Osteoblast (primary cell): ENCODE measurements at regions not wholly inside any gene's neighbourhood (a gene's known extent, or its start where the extent isn't known, plus 50 kb on each side); places are given as distances from the start of the nearest gene placed in this dataset.

ENCODE experiments used
- DNase-seq: peaks from one replicate; pipeline ENCODE4 v3.0.0; 2011; ENCODE audit warnings: low spot score, mixed read lengths; ENCODE audit not compliant: insufficient read length; ENCODE audit errors: missing footprints
- H2AFZ ChIP-seq: 2 replicates; pipeline ENCODE4 v1.6.0; 2011; ENCODE audit warnings: mild to moderate bottlenecking, low read length
- H3K27ac ChIP-seq: 2 replicates; pipeline ENCODE4 v1.5.1; 2011; ENCODE audit warnings: mild to moderate bottlenecking, low read depth, low read length, moderate library complexity
- H3K27me3 ChIP-seq: 2 replicates; pipeline ENCODE4 v1.6.0; 2012; ENCODE audit warnings: mild to moderate bottlenecking, control low read depth, inconsistent platforms, low read length, moderate library complexity; ENCODE audit not compliant: insufficient read depth
- H3K36me3 ChIP-seq: 2 replicates; pipeline ENCODE4 v1.5.1; 2011; ENCODE audit warnings: mild to moderate bottlenecking, low read length, control low read depth, moderate library complexity; ENCODE audit not compliant: insufficient read depth
- H3K4me1 ChIP-seq: 2 replicates; pipeline ENCODE4 v1.5.1; 2011; ENCODE audit warnings: mild to moderate bottlenecking, low read length, control low read depth, moderate library complexity; ENCODE audit not compliant: insufficient read depth
- H3K4me2 ChIP-seq: 2 replicates; pipeline ENCODE4 v1.6.0; 2011; ENCODE audit warnings: mild to moderate bottlenecking, low read length; ENCODE audit not compliant: insufficient read depth
- H3K4me3 ChIP-seq: fragments of 200-600 bp; sonication (generic); 3 replicates; pipeline ENCODE4 v1.5.1; 2012; ENCODE audit warnings: mild to moderate bottlenecking, low read length, inconsistent platforms; ENCODE audit not compliant: insufficient read depth
- H3K79me2 ChIP-seq: 2 replicates; pipeline ENCODE4 v1.6.0; 2012; ENCODE audit warnings: mild to moderate bottlenecking, low read length, control low read depth, inconsistent platforms; ENCODE audit not compliant: insufficient read depth
- H3K9me3 ChIP-seq: 2 replicates; pipeline ENCODE4 v1.5.1; 2011; ENCODE audit warnings: low read depth, low read length, control low read depth
- H4K20me1 ChIP-seq: 2 replicates; pipeline ENCODE4 v1.6.0; 2012; ENCODE audit warnings: mild to moderate bottlenecking, low read length, control low read depth; ENCODE audit not compliant: insufficient read depth
- TF ChIP-seq, protein P1 (sequence below): IDR thresholded peaks from 2 replicates; pipeline ENCODE4 v1.5.1; 2011; ENCODE audit warnings: mild to moderate bottlenecking, low read depth, low read length, moderate library complexity; ENCODE audit errors: extremely low read depth

DNA sequence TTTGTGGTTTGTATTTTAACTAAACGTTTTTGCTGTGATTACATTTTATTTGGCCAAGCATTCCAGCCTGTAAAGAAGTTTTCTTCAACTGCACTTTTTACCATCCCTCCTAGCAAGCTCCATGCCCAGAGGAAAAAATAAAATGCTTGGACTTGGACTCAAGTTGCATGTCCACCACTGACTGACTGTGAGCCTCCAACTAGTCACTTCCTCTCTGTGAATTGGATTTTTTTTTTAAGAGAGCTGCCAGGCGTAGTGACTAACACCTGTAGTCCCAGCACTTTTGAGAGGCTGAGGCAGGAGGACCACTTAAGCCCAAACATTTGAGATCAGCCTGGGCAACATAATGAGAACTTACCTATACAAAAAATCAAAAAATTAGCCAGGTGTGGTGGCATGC is 1185.2 kb upstream of the PIK3C3 start:
- H3K4me1 ChIP-seq = no peaks in the 10 kb centered on the region
- H3K4me3 ChIP-seq = no peak overlapping the region
- no peaks in the 10 kb centered on the region for H3K9me3 ChIP-seq
- TF ChIP-seq, protein P1, sequence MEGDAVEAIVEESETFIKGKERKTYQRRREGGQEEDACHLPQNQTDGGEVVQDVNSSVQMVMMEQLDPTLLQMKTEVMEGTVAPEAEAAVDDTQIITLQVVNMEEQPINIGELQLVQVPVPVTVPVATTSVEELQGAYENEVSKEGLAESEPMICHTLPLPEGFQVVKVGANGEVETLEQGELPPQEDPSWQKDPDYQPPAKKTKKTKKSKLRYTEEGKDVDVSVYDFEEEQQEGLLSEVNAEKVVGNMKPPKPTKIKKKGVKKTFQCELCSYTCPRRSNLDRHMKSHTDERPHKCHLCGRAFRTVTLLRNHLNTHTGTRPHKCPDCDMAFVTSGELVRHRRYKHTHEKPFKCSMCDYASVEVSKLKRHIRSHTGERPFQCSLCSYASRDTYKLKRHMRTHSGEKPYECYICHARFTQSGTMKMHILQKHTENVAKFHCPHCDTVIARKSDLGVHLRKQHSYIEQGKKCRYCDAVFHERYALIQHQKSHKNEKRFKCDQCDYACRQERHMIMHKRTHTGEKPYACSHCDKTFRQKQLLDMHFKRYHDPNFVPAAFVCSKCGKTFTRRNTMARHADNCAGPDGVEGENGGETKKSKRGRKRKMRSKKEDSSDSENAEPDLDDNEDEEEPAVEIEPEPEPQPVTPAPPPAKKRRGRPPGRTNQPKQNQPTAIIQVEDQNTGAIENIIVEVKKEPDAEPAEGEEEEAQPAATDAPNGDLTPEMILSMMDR = no peak
- H3K79me2 ChIP-seq = no peaks in the 10 kb centered on the region
- H3K4me2 ChIP-seq = no peak overlapping the region
- H2AFZ ChIP-seq = no peak overlapping the region
- no peak for DNase-seq
- H4K20me1 ChIP-seq = no peaks in the 10 kb centered on the region
- H3K27me3 ChIP-seq = no peaks in the 10 kb centered on the region
- H3K36me3 ChIP-seq = no peaks in the 10 kb centered on the region
- H3K27ac ChIP-seq = no peak overlapping the region

DNA sequence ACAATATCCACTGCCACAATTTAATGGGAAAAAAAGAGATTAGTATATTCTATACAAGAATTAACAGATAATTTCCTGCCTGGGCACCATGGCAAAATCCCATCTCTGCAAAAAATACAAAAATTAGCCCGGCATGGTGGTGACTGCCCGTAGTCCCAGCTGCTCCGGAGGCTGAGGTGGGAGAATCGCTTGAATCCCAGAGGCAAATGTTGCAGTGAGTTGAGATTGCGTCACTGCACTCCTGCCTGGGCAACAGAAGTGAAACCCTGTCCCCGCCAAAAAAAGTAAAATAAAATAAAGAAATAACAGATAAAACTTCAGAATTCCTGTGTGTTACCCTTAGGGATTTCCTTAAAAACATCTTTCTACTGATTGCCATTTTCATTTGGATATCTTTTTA is 1194.8 kb upstream of the PIK3C3 start:
- Histone ChIP-seq H3K4me3 (no peak overlapping the region), H4K20me1 (no peaks in the 10 kb centered on the region), H3K27me3 (no peaks in the 10 kb centered on the region), H2AFZ (no peak overlapping the region), H3K4me1 (no peaks in the 10 kb centered on the region), H3K9me3 (no peaks in the 10 kb centered on the region), H3K79me2 (no peaks in the 10 kb centered on the region), H3K27ac (no peak overlapping the region), H3K36me3 (no peaks in the 10 kb centered on the region), H3K4me2 (no peak overlapping the region)
- no peak for DNase-seq
- TF ChIP-seq, protein P1 = no peak

DNA sequence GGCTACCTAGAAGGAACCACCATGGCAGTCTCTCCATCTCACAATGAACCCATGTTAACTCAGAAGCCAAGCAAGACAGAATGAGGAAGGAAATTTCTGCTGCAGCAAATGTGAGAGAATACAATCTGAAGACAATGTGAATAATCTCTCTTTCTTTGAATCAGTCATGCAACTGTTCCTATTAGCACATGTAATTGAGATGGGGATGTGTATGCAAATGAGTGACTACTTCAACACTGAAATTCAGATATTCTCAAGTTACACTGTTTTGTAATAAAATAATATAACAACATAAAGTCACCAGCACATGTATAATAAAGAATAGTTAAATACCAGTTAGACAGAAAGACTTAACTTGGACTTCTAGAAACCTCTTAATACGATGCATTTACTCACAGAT is 1200.6 kb upstream of the PIK3C3 start:
- Histone ChIP-seq H4K20me1 (no peaks in the 10 kb centered on the region), H3K4me2 (no peak overlapping the region), H3K9me3 (no peaks in the 10 kb centered on the region), H3K27ac (no peak overlapping the region), H3K36me3 (no peaks in the 10 kb centered on the region), H3K79me2 (no peaks in the 10 kb centered on the region), H3K4me3 (no peak overlapping the region), H3K27me3 (no peaks in the 10 kb centered on the region), H2AFZ (no peak overlapping the region), H3K4me1 (no peaks in the 10 kb centered on the region)
- TF ChIP-seq, protein P1 = no peak
- no peak for DNase-seq

DNA sequence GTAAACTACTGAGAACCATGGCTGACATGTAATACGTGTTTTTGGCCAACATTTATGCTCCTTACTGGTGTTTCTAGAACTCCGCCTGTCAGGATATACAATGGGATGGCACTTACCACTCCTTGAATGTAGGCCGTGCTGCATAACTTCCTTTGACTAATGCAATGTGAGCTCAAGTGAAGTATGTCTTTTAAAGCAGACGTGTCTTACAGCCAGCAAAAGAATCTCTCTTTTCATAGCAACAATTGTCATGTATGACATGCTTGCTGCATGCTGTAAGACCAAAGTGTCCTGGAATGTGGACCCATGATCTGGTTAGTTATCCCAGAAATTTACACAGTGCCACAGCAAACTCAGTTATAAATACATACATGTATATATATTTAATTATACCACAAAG is 1202.7 kb upstream of the PIK3C3 start:
- no peaks in the 10 kb centered on the region for H3K9me3 ChIP-seq
- H3K27me3 ChIP-seq = no peaks in the 10 kb centered on the region
- H3K27ac ChIP-seq = no peak overlapping the region
- H3K36me3 ChIP-seq = no peaks in the 10 kb centered on the region
- no peaks in the 10 kb centered on the region for H3K79me2 ChIP-seq
- H3K4me2 ChIP-seq = no peak overlapping the region
- TF ChIP-seq, protein P1 = no peak
- DNase-seq = no peak
- no peaks in the 10 kb centered on the region for H3K4me1 ChIP-seq
- no peak overlapping the region for H2AFZ ChIP-seq
- no peaks in the 10 kb centered on the region for H4K20me1 ChIP-seq
- H3K4me3 ChIP-seq = no peak overlapping the region
